ENCODE measurements at regions not wholly inside any gene's neighbourhood (a gene's known extent, or its start where the extent isn't known, plus 50 kb on each side); places are given as distances from the start of the nearest gene placed in this dataset.

- DNase-seq (ENCODE audit: low read depth in 2 of 2): no peak
These were observed 108.8 kb downstream of the SQOR start for GRCh38 chr15:45743426-45744235.

GRCh38 chr15:45744236-45744589, 109.4 kb downstream of the SQOR start:
- no peak for DNase-seq (ENCODE audit: low read depth in 2 of 2)

- no peak for DNase-seq (ENCODE audit: low read depth in 2 of 2)
These were observed 112.6 kb downstream of the SQOR start for GRCh38 chr15:45747426-45747825.

- no peak for DNase-seq (ENCODE audit: low read depth in 2 of 2)
These were observed 116.8 kb downstream of the SQOR start for GRCh38 chr15:45751629-45752028.

- no peak for DNase-seq (ENCODE audit: low read depth in 2 of 2)
These were observed 125.1 kb downstream of the SQOR start for GRCh38 chr15:45759936-45760335.

- DNase-seq (ENCODE audit: low read depth in 2 of 2): no peak
These were observed 127.9 kb downstream of the SQOR start for GRCh38 chr15:45762726-45763125.

GRCh38 chr15:45763170-45763869, 128.5 kb downstream of the SQOR start:
- DNase-seq (ENCODE audit: low read depth in 2 of 2): no peak

GRCh38 chr15:45773149-45773548, 138.3 kb downstream of the SQOR start:
- no peak for DNase-seq (ENCODE audit: low read depth in 2 of 2)

- no peak for DNase-seq (ENCODE audit: low read depth in 2 of 2)
These were observed 141.9 kb downstream of the SQOR start for GRCh38 chr15:45776772-45777171.

- DNase-seq (ENCODE audit: low read depth in 2 of 2): no peak
These were observed 143.0 kb downstream of the SQOR start for GRCh38 chr15:45777781-45778180.

- DNase-seq (ENCODE audit: low read depth in 2 of 2): no peak
These were observed 145.5 kb downstream of the SQOR start for GRCh38 chr15:45780352-45780751.

- no peak for DNase-seq (ENCODE audit: low read depth in 2 of 2)
These were observed 149.8 kb downstream of the SQOR start for GRCh38 chr15:45784656-45785055.

GRCh38 chr15:45785897-45786296, 151.1 kb downstream of the SQOR start:
- DNase-seq (ENCODE audit: low read depth in 2 of 2): no peak

GRCh38 chr15:45790325-45790943, 155.6 kb downstream of the SQOR start:
- peak in 1 of 2 donors; percentile 8 for DNase-seq (ENCODE audit: low read depth in 2 of 2)

- DNase-seq (ENCODE audit: low read depth in 2 of 2): no peak
These were observed 159.5 kb downstream of the SQOR start for GRCh38 chr15:45794304-45794703.

- DNase-seq (ENCODE audit: low read depth in 2 of 2): no peak
These were observed 160.0 kb downstream of the SQOR start for GRCh38 chr15:45794712-45795439.

- peak in 1 of 2 donors; percentile 9 for DNase-seq (ENCODE audit: low read depth in 2 of 2)
These were observed 160.7 kb downstream of the SQOR start for GRCh38 chr15:45795440-45796069.

- DNase-seq (ENCODE audit: low read depth in 2 of 2): no peak
These were observed 161.6 kb downstream of the SQOR start for GRCh38 chr15:45796433-45796832.

GRCh38 chr15:45799508-45799907, 164.7 kb downstream of the SQOR start:
- DNase-seq (ENCODE audit: low read depth in 2 of 2): no peak

GRCh38 chr15:45801543-45801942, 166.7 kb downstream of the SQOR start:
- no peak for DNase-seq (ENCODE audit: low read depth in 2 of 2)

GRCh38 chr15:45802140-45802539, 167.3 kb downstream of the SQOR start:
- no peak for DNase-seq (ENCODE audit: low read depth in 2 of 2)

- no peak for DNase-seq (ENCODE audit: low read depth in 2 of 2)
These were observed 169.2 kb downstream of the SQOR start for GRCh38 chr15:45804028-45804427.
